ENCODE measurements at regions not wholly inside any gene's neighbourhood (a gene's known extent, or its start where the extent isn't known, plus 50 kb on each side); places are given as distances from the start of the nearest gene placed in this dataset.

DNA sequence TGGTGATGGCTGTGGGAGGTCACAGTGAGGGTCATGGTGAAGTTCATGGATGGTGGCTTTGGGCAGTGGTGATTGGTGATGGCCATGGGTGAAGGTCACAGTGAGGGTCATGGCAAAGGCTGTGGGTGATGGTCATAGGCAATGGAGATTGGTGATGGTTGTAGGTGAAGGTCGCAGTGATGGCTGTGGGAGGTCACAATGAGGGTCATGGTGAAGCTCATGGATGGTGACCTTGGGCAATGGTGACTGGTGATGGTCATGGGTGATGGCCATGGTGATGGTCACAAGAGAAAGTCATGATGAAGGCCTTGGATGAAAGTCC, 115.6 kb upstream of the IRX4 start:
- TF ChIP-seq, protein P1, sequence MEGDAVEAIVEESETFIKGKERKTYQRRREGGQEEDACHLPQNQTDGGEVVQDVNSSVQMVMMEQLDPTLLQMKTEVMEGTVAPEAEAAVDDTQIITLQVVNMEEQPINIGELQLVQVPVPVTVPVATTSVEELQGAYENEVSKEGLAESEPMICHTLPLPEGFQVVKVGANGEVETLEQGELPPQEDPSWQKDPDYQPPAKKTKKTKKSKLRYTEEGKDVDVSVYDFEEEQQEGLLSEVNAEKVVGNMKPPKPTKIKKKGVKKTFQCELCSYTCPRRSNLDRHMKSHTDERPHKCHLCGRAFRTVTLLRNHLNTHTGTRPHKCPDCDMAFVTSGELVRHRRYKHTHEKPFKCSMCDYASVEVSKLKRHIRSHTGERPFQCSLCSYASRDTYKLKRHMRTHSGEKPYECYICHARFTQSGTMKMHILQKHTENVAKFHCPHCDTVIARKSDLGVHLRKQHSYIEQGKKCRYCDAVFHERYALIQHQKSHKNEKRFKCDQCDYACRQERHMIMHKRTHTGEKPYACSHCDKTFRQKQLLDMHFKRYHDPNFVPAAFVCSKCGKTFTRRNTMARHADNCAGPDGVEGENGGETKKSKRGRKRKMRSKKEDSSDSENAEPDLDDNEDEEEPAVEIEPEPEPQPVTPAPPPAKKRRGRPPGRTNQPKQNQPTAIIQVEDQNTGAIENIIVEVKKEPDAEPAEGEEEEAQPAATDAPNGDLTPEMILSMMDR (conservative IDR thresholded peaks at IDR 0.05; ENCODE audit: low read length) = no peak
- no peak for TF ChIP-seq EZH2phosphoT487 (IDR thresholded peaks at IDR 0.05; ENCODE audit: borderline replicate concordance)

Measured in Loucy (cell line).